GM12878 (cell line): ENCODE measurements at regions not wholly inside any gene's neighbourhood (a gene's known extent, or its start where the extent isn't known, plus 50 kb on each side); places are given as distances from the start of the nearest gene placed in this dataset.

Experiments used
- ATAC-seq: fragments of 200-7000 bp; cut with Tn5 transposase; 3 replicates; pipeline ENCODE4 v1.9.1; 2020; ENCODE audit warnings: mild to moderate bottlenecking, moderate library complexity
- BruUV-seq: library from RNA; stranded (reverse); fragments of 400-500 nt; replicated peaks from 2 replicates; lab custom pipeline; 2021; lab: Mats Ljungman, UMichigan
- CTCF ChIA-PET: fragments of 300-600 bp; sonication (Branson Sonifier 250); formaldehyde crosslinking; extraction: SDS; loops from one replicate; lab custom pipeline; 2021; ENCODE audit warnings: inconsistent platforms; lab: Yijun Ruan, JAX
- POLR2A ChIA-PET: fragments of 350-600 bp; formaldehyde crosslinking; extraction: SDS; loops from one replicate; lab custom pipeline; 2021; ENCODE audit warnings: inconsistent platforms; lab: Charles Lee
- RAD21 ChIA-PET: fragments of 300-600 bp; sonication (Branson Sonifier 250); formaldehyde crosslinking; loops from one replicate; lab custom pipeline; 2023; ENCODE audit warnings: antibody characterized with exemption; ENCODE audit not compliant: unreplicated experiment; lab: Charles Lee
- SMC1A ChIA-PET: fragments of 300-600 bp; sonication (Branson Sonifier 250); formaldehyde crosslinking; loops from one replicate; lab custom pipeline; 2023; ENCODE audit not compliant: unreplicated experiment, uncharacterized antibody; lab: Charles Lee
- DNase-seq: peaks from one replicate; pipeline ENCODE4 v3.0.0-alpha.2; 2011; ENCODE audit warnings: low read depth, low spot score
- FAIRE-seq: peaks from 3 replicates; lab custom pipeline; 2011; peaks lifted over from hg19 to GRCh38; lab: Jason Lieb, UNC
- H2AFZ ChIP-seq: 2 replicates; pipeline ENCODE4 v1.6.0; 2011; ENCODE audit warnings: low read depth, low read length, control low read depth; ENCODE audit not compliant: control insufficient read depth
- H3K27ac ChIP-seq: 2 replicates; pipeline ENCODE4 v1.5.1; 2011; ENCODE audit warnings: control low read depth; ENCODE audit not compliant: control insufficient read depth, insufficient read depth
- H3K27me3 ChIP-seq, 2 experiments: replicated peaks in 1 of 2; 2 replicates each; pipeline versions ENCODE4 v1.6.0 to v1.6.1; 2011; ENCODE audit warnings: low read length in 1 of 2; ENCODE audit not compliant: control insufficient read depth in 2 of 2, insufficient read depth in 2 of 2
- H3K36me3 ChIP-seq, 2 experiments: 2 replicates each; pipeline ENCODE4 v1.5.1; 2011; ENCODE audit warnings: low read length in 1 of 2; ENCODE audit not compliant: control insufficient read depth in 2 of 2, insufficient read depth in 2 of 2
- H3K4me1 ChIP-seq: 2 replicates; pipeline ENCODE4 v1.6.1; 2011; ENCODE audit warnings: mild to moderate bottlenecking, low read length, moderate library complexity, mixed read lengths; ENCODE audit not compliant: control insufficient read depth, insufficient read depth
- H3K4me2 ChIP-seq: 2 replicates; pipeline ENCODE4 v1.6.0; 2011; ENCODE audit warnings: control low read depth; ENCODE audit not compliant: control insufficient read depth, insufficient read depth
- H3K4me3 ChIP-seq: fragments of 200-600 bp; sonication (generic); 2 replicates; pipeline ENCODE4 v1.5.1; 2016
- H3K79me2 ChIP-seq: 2 replicates; pipeline ENCODE4 v1.6.0; 2011; ENCODE audit warnings: low read length; ENCODE audit not compliant: control insufficient read depth, insufficient read depth
- H3K9ac ChIP-seq: 2 replicates; pipeline ENCODE4 v1.8.0; 2011; ENCODE audit warnings: low read length, control low read depth, mixed read lengths; ENCODE audit not compliant: control insufficient read depth, insufficient read depth
- H3K9me3 ChIP-seq: replicated peaks from 3 replicates; pipeline ENCODE4 v1.5.1; 2011; ENCODE audit warnings: mild to moderate bottlenecking, low read length; ENCODE audit not compliant: control insufficient read depth, insufficient read depth
- H4K20me1 ChIP-seq: 2 replicates; pipeline ENCODE4 v1.6.0; 2011; ENCODE audit not compliant: control insufficient read depth, insufficient read depth
- RAD21 ChIP-seq: IDR thresholded peaks from 2 replicates; pipeline ENCODE4 v1.6.1; 2011; ENCODE audit warnings: mild to moderate bottlenecking, low read depth, low read length, moderate library complexity; ENCODE audit not compliant: insufficient read depth
- SMARCA5 ChIP-seq: fragments of 450-650 bp; IDR thresholded peaks from 2 replicates; pipeline ENCODE4 v1.6.1; 2017; ENCODE audit warnings: mild to moderate bottlenecking
- SMC3 ChIP-seq: IDR thresholded peaks from 2 replicates; pipeline ENCODE4 v1.6.1; 2011; ENCODE audit warnings: low read length, improper control_type of control experiment, borderline replicate concordance
- WGBS: methylation state at CpG from one replicate; pipeline ENCODE4 v1.1.6; 2016; ENCODE audit warnings: low lambda C conversion rate; ENCODE audit not compliant: insufficient replicate concordance, insufficient coverage; ENCODE audit errors: missing lambda C conversion rate; 5-methylcytosine and 5-hydroxymethylcytosine counted together
- in situ Hi-C: fragments of 300-500 bp; cut with MboI; formaldehyde crosslinking; loops from 9 replicates; pipeline ENCODE4 v1.14.3; 2018; ENCODE audit warnings: mixed read lengths
- intact Hi-C: fragments of 100-400 bp; cut with micrococcal nuclease; formaldehyde crosslinking; loops from one replicate; pipeline ENCODE4 v1.14.2; 2022; ENCODE audit not compliant: unreplicated experiment
- TF ChIP-seq, protein P1 (sequence below): fragments of 450-650 bp; IDR thresholded peaks from 2 replicates; pipeline ENCODE4 v1.6.1; 2016; ENCODE audit warnings: mild to moderate bottlenecking
- TF ChIP-seq, protein P2 (sequence below), 3 experiments: IDR thresholded peaks in 2 of 3; conservative IDR thresholded peaks in 1 of 3; 2 replicates each; pipeline ENCODE4 v1.5.1; 2011; ENCODE audit warnings: low read depth in 3 of 3, low read length in 3 of 3, mild to moderate bottlenecking in 3 of 3, control low read depth in 2 of 3, moderate library complexity in 2 of 3, inconsistent platforms in 1 of 3, mixed read lengths in 1 of 3; ENCODE audit not compliant: control insufficient read depth in 2 of 3, insufficient read depth in 1 of 3; ENCODE audit errors: extremely low read depth in 1 of 3

DNA sequence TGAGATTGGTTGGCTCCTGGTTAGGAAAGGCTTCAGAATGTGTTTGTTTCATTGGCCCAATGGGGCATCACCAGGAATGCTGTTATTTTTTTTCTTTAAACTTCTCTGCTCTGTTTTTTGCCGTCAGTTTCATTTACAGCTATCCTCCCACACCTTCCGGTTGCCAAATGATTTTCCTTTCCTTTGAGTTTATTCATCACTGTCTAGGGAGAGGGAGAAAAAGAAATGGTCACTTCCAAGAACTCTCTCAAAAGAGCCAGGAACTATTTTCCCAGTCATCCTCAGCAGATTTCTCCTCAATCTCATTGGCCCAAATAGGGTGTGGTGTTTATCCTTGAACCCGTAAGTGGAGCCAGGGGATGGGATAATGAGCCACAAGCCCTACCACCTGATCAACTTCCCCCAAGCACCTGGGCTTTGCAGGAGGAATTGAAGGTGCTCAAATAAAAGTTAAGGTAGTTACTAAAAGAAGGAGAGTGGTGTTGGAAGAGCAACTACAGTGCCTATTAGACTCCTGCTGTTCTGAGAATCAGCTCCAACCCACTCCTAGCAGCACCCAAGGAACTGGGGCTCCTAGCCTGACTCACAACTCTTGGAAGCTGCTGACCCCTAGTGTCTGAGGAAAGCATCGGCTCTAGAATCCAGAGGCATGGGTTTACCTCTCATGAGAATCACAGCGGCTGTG lies 183.8 kb upstream of the IL12A start:
- Histone ChIP-seq H3K4me3 (no peak overlapping the region), H3K4me1 (no peaks in the 10 kb centered on the region), H3K79me2 (no peaks in the 10 kb centered on the region), H3K27ac (no peak overlapping the region), H2AFZ (no peak overlapping the region), H3K27me3 (peaks cover 0 to 1% of the 10 kb centered on the region in 2 experiments; a peak in 2 of 4 replicates), H3K9ac (no peak overlapping the region), H3K9me3 (no peaks in the 10 kb centered on the region), H3K36me3 (no peaks in the 10 kb centered on the region), H3K4me2 (no peak overlapping the region), H4K20me1 (no peaks in the 10 kb centered on the region)
- POLR2A ChIA-PET = interaction anchor here (0.7 kb wide), 2 partner anchors 24 to 1190 kb away, joined by 6 to 7 read pairs; no protein-coding TSS in a partner anchor
- in situ Hi-C loops (loop anchor here (5.0 kb wide), 1 partner anchor 533 kb away; no protein-coding TSS in a partner anchor), intact Hi-C loops (loop anchor here (1.0 to 5.0 kb wide), 4 partner anchors 188 to 958 kb away; no protein-coding TSS in a partner anchor)
- SMC1A ChIA-PET = interaction anchor here (0.6 to 7.3 kb wide), 6 partner anchors 9 to 959 kb away, joined by 3 to 41 read pairs (median 4); no protein-coding TSS in a partner anchor
- TF ChIP-seq, protein P1, sequence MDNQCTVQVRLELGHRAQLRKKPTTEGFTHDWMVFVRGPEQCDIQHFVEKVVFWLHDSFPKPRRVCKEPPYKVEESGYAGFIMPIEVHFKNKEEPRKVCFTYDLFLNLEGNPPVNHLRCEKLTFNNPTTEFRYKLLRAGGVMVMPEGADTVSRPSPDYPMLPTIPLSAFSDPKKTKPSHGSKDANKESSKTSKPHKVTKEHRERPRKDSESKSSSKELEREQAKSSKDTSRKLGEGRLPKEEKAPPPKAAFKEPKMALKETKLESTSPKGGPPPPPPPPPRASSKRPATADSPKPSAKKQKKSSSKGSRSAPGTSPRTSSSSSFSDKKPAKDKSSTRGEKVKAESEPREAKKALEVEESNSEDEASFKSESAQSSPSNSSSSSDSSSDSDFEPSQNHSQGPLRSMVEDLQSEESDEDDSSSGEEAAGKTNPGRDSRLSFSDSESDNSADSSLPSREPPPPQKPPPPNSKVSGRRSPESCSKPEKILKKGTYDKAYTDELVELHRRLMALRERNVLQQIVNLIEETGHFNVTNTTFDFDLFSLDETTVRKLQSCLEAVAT = no peak
- TF ChIP-seq SMARCA5 = 0 out of 2 replicates have a peak, but pooled peaks have one; percentile 33
- peak; percentile 74; the same call in 1 of the 2 replicates for TF ChIP-seq SMC3
- TF ChIP-seq, protein P2, sequence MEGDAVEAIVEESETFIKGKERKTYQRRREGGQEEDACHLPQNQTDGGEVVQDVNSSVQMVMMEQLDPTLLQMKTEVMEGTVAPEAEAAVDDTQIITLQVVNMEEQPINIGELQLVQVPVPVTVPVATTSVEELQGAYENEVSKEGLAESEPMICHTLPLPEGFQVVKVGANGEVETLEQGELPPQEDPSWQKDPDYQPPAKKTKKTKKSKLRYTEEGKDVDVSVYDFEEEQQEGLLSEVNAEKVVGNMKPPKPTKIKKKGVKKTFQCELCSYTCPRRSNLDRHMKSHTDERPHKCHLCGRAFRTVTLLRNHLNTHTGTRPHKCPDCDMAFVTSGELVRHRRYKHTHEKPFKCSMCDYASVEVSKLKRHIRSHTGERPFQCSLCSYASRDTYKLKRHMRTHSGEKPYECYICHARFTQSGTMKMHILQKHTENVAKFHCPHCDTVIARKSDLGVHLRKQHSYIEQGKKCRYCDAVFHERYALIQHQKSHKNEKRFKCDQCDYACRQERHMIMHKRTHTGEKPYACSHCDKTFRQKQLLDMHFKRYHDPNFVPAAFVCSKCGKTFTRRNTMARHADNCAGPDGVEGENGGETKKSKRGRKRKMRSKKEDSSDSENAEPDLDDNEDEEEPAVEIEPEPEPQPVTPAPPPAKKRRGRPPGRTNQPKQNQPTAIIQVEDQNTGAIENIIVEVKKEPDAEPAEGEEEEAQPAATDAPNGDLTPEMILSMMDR (IDR thresholded peaks at IDR 0.05 in 2 of 3, conservative IDR thresholded peaks at IDR 0.05 in 1 of 3; ENCODE audit: control insufficient read depth in 2 of 3, extremely low read depth in 1 of 3, insufficient read depth in 1 of 3, low read depth in 3 of 3, low read length in 3 of 3) = peak; percentile 87 to 92 (median 90)
- TF ChIP-seq RAD21 = peak; percentile 96
- ATAC-seq (peak; percentile 99), DNase-seq (no peak), FAIRE-seq (peak; percentile 87)
- WGBS = 38% methylated on average over 5 of the region's 5 CpGs
- BruUV-seq = no TSS peak
- CTCF ChIA-PET = interaction anchor here (0.6 to 6.7 kb wide), 22 partner anchors 11 to 1078 kb away, joined by 3 to 52 read pairs (median 4); no protein-coding TSS in a partner anchor
- RAD21 ChIA-PET = interaction anchor here (0.6 to 1.5 kb wide), 11 partner anchors 8 to 960 kb away, joined by 3 to 8 read pairs (median 4); no protein-coding TSS in a partner anchor
